T follicular helper cell (primary cell): ENCODE measurements at regions not wholly inside any gene's neighbourhood (a gene's known extent, or its start where the extent isn't known, plus 50 kb on each side); places are given as distances from the start of the nearest gene placed in this dataset.
"Not testable (repeated sequence)": the region's sequence is repeated elsewhere in the genome, so short reads cannot be mapped to it uniquely, and the experiment has no call there.

Source experiments
- DNase-seq: peaks from one replicate; pipeline ENCODE4 v3.0.0-alpha.2; 2020; ENCODE audit warnings: low read depth

DNA sequence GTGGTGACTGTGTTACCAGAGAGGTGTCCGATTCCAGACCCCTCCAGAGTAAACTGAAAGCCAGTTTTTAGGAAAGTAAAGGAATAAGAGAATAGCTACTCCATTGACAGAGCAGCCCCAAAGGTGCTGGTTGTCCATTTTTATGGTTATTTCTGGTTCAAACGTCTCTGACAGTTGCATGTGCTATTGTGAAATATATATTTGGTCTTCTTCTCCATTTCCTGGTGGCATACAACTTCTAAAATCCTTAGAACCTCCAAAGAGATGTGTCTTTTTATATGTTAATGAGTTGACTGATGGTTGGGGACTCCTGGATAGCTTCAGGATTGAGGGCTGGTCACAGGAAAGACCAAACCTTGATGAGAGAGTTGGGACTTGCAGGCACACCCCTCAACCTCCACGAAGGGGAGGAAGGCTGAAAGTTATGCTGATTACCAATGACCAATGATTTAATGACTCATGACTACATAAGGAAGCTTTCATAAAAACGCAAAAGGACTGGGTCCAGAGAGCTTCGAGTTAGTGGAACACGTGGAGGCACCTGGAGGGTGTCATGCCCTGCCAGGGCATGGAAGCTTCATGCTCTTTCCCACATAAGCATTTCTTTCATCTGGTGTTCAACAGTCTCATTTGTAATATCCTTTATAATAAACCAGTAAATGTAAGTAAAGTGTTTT is 100.7 kb downstream of the SLC16A1 start:
- DNase-seq: no peak

DNA sequence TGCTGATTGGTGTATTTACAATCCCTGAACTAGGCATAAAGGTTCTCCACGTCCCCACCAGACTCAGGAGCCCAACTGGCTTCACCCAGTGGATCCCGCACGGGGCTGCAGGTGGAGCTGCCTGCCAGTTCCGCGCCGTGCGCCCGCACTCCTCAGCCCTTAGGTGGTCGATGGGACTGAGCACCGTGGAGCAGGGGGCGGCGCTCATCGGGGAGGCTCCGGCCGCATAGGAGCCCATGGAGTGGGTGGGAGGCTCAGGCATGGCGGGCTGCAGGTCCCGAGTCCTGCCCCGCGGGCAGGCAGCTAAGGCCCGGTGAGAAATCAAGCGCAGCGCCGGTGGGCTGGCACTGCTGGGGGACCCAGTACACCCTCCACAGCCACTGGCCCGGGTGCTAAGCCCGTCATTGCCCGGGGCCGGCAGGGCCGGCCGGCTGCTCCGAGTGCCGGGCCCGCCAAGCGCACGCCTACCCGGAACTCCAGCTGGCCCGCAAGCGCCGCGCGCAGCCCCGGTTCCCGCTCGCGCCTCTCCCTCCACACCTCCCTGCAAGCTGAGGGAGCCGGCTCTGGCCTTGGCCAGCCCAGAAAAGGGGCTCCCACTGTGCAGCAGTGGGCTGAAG is 101.5 kb downstream of the SLC16A1 start:
- DNase-seq: not testable (repeated sequence)

DNA sequence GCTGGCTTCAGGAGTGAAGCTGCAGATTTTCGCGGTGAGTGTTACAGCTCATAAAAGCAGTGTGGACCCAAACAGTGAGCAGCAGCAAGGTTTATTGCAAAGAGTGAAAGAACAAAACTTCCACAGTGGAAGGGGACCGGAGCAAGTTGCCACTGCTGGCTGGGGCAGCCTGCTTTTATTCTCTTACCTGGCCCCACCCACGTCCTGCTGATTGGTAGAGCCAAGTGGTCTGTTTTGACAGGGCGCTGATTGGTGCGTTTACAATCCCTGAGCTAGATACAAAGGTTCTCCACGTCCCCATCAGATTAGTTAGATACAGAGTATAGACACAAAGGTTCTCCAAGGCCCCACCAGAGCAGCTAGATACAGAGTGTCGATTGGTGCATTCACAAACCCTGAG is 102.1 kb downstream of the SLC16A1 start:
- DNase-seq: not testable (repeated sequence)

DNA sequence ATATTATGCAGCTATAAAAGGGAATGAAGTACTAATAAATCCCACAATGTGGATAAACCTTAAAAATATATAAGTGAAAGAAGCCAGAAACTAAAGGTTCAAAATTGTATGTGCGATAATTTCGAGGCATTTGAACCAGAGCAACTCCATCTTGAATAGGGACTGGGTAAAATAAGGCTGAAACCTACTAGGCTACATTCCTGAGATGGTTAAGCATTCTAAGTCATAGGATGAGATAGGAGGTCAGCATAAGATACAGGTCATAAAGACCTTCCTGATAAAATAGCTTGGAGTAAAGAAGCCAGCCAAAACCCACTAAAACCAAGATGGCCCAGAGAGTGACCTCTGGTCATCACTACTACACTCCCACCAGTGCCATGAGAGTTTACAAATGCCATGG is 103.1 kb downstream of the SLC16A1 start:
- no peak for DNase-seq

DNA sequence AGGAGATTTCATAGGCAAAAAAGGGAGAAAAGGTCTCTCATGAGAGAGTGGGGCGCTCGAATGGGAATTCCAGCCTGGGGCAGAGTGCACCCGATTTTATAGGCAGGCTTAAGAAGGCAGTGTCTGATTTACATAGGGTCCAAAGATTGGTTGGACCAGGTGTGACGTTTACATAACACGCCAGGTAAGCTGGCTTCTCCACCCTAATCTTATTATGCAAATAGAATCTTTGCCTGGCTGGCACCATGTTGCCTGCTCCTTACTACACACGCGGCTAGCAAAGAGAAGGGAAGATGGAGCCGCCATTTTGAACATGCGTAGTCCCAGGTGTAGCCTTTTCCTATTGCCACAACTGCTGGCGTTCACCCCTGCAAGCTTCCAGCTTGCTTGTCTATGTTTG is 103.7 kb downstream of the SLC16A1 start:
- DNase-seq: no peak

DNA sequence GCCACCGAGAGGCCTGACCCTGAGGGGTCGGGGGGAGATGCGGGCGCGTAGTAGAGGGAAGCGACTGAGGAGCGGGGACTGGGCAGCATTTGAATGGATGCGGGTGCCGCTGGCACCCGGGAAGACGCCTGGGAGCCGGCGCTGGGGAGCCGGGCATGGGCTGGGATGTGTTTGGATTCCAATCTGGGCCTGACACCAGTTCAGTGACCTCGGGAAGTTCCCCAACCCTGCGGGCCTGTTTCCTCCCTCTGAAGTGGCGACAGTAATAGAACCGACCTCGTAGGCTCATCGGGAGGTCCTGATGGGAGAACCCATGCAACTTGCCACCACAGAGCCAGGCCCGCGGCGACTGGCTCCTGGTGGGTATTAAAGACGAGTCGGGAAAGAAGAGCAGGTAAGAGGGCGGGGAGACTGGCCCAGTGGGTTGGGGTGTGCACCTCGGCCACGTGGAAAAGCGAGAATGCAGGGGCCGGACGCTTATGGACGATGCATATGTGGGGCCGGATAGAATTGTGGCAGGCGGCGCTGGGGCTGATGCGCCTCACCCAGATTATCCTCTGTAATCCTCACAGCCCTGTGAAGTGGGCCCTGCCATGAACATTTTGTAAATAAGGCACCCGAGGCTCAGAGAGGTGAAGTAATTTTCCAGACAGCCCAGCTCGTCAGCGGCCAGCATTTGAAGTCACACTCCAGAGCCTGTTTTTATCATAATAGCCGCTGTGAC is 105.8 kb downstream of the SLC16A1 start:
- no peak for DNase-seq

DNA sequence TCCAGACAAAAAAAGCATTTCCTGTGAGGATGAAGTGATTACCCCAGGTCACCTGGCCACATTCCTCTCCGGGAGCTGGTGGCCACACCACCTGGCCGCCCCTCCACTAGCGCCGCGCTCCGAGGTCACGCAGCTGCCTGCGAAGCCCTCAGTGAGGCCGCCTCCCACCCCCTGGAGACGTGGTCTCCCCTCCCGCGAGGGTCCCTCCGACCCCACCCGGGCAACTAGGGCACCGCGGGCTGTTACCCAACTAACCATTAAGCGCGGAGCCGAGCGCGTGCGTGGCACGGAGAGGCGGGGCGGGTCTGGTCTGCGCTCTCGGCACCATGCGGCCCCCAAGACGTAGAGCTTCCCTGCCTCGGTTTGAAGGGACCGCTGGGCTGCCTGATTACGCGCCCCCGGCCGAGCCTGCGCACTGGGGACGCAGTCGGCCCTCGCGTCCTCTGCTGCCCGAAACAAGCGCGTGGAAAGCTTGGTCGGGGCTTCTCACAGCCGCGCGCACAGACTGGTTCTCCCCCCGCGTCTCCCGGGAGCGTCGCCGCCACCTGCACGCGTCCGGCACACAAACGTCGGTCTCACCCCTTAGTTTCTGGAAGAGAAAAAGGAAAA is 106.5 kb downstream of the SLC16A1 start:
- DNase-seq: no peak

DNA sequence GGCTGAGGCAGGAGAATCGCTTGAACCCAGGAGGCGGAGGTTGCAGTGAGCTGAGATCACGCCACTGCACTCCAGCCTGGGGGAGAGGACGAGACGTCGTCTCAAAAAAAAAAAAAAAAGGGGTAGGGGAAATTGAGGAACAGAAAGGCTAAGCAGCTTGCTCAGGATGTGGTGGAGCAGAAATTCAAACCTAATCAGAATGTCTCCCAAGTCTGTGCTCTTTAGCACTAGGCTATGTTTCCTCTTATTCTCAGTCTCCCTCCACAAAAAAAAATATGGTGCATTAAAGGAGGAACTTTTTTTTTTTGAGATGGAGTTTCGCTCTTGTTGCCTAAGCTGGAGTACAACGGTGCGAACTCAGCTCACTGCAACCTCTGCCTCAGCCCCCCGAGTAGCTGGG is 114.2 kb downstream of the SLC16A1 start:
- no peak for DNase-seq

DNA sequence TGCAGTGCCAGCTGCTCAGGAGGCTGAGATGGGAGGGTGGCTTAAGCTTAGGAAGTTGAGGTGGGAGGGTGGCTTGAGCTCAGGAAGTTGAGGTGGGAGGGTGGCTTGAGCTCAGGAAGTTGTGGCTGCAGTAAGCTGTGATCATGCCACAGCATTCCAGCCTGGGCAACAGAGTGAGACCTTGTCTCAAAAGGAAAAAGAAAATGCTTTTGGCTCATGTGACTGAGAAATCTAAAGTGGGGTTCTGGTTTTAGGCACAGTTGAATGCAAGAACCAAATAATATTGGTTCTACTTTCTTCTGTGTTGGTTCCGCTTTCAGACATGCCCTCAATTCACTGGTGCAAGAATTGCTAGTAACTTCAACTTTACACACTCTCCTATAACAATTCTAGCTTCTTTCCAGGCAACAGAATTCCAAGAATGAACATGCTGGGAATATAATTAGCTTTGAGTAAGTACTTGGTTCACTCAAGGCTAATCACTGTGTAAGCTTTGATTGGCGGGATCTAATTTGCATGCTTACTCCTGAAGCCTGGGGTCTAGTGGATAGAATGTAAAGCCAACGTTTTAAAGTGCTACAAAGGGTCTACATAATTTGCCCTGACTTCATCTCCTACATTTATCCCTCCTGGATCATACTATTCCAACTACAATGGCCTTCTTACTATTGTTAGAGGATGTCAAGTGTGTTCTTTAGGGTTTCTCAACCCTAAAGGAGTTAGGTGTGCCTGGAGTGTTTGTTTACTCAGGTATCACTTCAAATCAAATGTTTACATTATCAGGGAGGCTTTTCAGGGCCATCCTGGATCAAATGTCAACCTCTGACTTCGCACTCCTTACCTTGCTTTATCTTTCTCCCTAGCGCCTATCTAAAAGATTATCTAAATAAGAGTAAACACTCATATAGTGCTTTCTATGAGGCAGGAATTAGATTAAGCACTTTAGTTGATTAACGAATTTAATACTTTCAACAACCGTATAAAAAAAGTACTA is 115.1 kb downstream of the SLC16A1 start:
- no peak for DNase-seq

DNA sequence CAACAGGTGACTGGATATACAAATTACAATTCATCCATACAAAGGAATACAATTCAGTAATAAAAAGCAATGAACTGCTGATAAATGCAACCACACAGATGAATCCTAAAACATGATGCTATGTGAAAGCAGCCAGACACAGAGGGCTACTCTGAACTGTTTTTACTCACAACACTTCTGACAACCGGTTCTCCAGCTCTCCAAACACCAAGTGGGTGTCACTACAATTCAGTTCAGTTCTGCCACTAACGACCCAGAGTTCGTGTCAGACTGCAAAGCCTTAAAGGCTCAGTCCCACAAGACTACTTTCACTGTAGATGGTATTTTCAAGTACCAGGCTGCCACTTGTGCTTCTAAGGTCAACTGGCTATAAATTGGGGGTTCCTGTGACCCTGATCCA is 119.4 kb downstream of the SLC16A1 start:
- no peak for DNase-seq

DNA sequence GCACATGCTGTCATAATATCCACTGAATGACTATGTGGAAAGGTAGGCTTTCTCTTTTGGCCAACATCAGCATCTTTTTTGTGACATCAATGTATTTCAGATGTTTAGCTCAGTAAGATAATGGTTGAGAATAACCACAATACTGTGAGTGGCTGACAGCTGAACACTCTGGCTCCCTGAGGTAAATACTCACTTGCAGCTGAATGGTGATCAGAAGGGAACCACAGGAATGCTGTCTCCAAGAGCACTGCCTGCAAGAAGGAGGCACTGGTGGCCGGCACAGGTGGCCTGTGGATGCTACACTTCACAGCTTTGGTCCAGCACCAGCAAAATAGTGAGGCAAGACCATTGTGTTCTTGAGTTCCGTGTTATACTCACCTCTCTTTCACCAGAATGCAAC is 118.7 kb upstream of the PPM1J start:
- no peak for DNase-seq

DNA sequence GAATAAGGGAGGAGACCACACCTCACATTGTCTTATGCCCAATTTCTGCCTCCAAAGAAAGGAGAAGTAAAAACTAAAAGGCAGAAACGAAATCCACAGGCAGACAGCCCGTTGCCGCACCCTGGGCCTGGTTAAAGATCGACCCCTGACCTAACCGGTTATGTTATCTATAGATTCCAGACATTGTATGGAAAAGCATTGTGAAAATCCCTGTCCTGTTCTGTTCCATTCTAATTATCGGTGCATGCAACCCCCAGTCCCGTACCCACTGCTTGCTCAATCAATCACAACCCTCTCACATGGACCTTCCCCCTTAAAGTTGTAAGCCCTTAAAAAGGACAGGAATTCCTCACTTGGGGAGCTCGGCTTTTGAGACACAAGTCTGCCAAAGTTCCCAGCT is 117.1 kb upstream of the PPM1J start:
- DNase-seq: not testable (repeated sequence)

DNA sequence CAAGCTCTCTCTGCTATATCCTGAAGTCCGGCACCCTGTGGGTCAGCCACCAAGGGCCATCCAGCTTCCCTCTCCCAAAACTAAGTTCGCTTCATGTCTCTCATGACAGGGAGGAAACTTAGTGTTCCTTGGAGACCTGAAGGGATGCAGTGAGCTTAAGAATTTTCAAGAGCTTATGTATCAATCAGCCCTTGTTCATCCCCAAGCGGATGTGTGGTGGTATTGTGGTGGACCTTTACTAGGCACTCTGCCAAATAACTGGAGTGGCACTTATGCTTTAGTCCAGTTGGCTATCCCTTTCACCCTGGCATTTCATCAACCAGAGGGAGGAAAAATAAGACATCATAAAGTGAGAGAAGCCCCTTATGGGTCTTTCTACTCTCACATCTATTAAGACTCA is 114.6 kb upstream of the PPM1J start:
- DNase-seq: not testable (repeated sequence)

DNA sequence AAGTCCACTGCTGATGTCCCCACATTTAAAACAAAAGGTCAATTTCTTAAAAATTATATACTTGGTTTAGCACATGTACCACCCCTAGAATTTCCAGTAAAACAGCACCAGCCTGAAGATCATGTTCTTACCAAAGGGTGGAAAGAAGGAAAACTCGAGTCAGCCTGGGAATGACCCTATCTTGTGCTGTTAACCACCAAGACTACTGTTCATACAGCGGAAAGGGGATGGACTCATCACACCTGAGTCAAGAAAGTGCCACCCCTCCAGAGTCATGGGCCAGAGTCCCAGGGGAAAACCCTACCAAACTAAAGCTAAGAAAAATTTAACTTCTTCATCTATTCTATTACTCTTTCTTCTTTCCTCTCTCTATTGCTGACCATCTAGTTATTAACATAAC is 113.6 kb upstream of the PPM1J start:
- no peak for DNase-seq

DNA sequence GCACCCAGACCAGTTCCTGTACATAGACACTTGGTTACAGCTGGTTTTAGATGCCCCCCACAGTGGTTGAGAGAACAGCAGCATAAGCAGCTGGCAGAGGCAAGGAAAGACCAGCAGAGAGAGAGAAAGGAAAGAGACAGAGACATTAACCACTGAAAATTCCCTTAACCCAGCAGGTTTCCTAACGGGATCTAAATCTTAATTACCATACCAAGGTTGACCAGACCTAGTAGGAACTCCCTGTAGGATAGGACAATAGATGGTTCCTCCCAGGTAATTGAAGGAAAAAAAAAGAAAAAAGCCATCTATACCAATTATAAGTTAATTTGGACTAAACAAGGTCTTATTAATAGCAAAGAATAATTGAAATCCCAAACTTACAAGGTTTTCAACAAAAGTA is 112.3 kb upstream of the PPM1J start:
- DNase-seq: not testable (repeated sequence)

DNA sequence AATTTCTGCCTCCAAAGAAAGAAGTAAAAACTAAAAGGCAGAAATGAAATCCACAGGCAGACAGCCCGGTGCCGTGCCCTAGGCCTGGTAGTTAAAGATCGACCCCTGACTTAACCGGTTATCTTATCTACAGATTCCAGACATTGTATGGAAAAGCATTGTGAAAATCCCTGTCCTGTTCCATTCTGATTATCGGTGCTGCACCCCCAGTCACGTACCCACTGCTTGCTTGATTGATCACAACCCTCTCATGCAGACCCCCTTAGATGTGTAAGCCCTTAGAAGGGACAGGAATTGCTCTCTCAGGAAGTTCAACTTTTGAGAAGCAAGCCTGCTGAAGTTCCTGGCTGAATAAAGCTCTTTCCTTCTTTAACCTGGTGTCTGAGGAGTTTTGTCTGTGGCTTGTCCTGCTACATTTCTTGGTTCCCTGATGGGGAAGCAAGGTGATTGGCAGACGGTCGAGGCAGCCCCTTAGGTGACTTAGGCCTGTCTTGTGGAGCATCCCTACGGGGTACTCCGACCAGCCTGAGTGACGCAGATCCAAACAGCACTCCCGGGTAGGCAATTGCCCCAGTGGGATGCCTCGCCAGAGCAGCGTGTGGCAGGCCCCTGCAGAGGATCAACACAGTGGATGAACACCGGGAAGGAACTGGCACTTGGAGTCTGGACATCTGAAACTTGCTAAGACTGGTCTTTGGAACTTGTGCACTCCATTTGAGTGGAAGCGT is 111.2 kb upstream of the PPM1J start:
- DNase-seq: no peak

DNA sequence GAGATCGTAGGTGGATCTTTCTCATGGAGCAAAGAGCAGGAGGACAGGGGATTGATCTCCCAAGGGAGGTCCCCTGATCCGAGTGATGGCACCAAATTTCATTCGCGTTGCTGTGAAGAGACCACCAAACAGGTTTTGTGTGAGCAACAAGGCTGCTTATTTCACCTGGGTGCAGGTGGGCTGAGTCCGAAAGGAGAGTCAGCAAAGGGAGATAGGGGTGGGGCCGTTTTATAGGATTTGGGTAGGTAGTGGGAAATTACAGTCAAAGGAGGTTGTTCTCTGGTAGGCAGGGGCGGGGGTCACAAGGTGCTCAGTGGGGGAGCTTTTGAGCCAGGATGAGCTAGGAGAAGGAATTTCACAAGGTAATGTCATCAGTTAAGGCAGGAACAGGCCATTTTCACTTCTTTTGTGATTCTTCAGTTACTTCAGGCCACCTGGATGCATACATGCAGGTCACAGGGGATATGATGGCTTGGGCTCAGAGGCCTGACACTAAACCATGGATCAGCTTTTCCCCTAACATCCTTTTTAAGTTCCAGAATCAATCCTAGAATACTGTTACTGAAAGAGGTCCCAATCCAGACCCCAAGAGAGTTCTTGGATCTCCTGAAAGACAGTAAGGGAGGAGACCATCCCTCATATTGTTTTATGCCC is 110.6 kb upstream of the PPM1J start:
- DNase-seq: not testable (repeated sequence)

DNA sequence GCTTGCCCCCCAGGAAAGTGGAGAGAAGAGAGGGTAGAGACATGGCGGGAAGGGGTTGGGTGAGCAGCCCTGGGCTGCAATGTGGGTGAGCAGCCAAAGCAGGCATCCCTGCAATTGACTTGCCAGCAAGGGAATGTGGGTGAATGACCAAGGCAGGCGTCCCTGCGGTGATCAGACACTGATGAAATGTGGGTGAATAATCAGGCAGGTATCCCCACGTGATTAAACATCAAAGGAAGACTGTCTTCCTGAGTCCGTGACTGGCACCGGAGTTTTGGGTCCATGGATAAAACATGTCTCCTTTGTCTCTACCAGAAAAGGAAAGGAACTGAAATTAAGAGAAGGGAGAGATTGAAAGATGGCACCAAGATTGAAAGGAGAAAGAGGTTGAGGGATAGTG is 109.9 kb upstream of the PPM1J start:
- not testable (repeated sequence) for DNase-seq

DNA sequence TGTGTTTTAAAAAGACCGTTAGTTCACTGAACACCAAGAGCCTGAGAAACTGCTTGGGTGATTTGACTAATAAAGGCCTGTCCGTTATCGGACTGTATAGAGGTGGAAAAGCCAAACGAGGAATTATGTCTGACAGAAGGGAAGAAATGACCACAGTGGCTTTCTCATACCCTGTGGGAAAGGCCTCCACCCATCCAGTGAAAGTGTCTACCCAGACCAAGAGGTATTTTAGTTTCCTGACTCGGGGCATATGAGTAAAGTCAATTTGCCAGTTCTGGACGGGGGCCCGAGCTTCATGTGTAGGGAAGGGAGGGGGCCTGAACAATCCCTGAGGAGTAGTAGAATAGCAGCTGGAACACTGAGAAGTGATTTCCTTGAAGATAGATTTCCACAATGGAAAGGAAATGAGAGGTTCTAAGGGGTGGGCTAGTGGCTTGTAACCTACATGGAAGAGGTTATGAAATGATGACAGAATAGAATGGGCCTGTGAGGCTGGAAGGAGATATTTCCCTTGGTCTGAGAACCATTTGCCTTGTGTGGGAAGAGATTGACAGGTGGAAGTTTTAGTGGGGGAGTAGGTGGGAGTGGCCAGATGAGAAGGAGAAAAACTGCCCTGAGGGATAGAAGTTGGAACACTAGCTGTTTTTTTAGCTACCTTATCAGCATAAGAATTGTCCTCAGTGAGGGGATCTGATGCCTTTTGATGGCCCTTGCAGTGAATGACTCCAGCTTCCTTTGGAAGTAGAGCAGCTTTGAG is 106.4 kb upstream of the PPM1J start:
- DNase-seq: not testable (repeated sequence)
